ENCODE measurements at regions not wholly inside any gene's neighbourhood (a gene's known extent, or its start where the extent isn't known, plus 50 kb on each side); places are given as distances from the start of the nearest gene placed in this dataset.

GRCh38 chr11:80440835-80441234, 1000.0 kb upstream of the TENM4 start:
- TF ChIP-seq CTCF (IDR thresholded peaks at IDR 0.05) (no peak), POLR2A (IDR thresholded peaks at IDR 0.05) (no peak)

Measured in adrenal gland (tissue), 5 donors.